OCI-LY7 (cell line): ENCODE measurements at regions not wholly inside any gene's neighbourhood (a gene's known extent, or its start where the extent isn't known, plus 50 kb on each side); places are given as distances from the start of the nearest gene placed in this dataset.

Experiments used
- BruUV-seq: library from RNA; stranded (reverse); fragments of 400-500 nt; replicated peaks from 2 replicates; lab custom pipeline; 2021; lab: Mats Ljungman, UMichigan
- CTCF ChIA-PET: fragments of 300-600 bp; sonication (Branson Sonifier 250); formaldehyde crosslinking; loops from one replicate; lab custom pipeline; 2022; ENCODE audit warnings: antibody characterized with exemption; ENCODE audit not compliant: unreplicated experiment; lab: Charles Lee
- POLR2A ChIA-PET: fragments of 300-600 bp; sonication (Branson Sonifier 250); formaldehyde crosslinking; loops from one replicate; lab custom pipeline; 2022; ENCODE audit warnings: antibody characterized with exemption; lab: Charles Lee
- DNase-seq: peaks from one replicate; pipeline ENCODE4 v3.0.0-alpha.2; 2015; ENCODE audit warnings: low spot score
- H2AFZ ChIP-seq: fragments of 200-600 bp; sonication (generic), shearing (Covaris generic); 2 replicates; pipeline ENCODE4 v1.6.1; 2014; ENCODE audit warnings: mild to moderate bottlenecking, antibody characterized with exemption, low read length, moderate library complexity
- H3K27ac ChIP-seq: fragments of 200-600 bp; sonication (generic); 2 replicates; pipeline ENCODE4 v1.5.1; 2014; ENCODE audit warnings: mixed run types, low read depth, mild to moderate bottlenecking, moderate library complexity, low read length, inconsistent platforms; ENCODE audit not compliant: poor library complexity, severe bottlenecking
- H3K36me3 ChIP-seq: fragments of 200-600 bp; sonication (generic); 2 replicates; pipeline ENCODE4 v1.6.1; 2014; ENCODE audit warnings: mild to moderate bottlenecking, antibody characterized with exemption, low read length, moderate library complexity, mixed read lengths; ENCODE audit not compliant: insufficient read depth
- H3K4me1 ChIP-seq: fragments of 200-600 bp; sonication (generic); 2 replicates; pipeline ENCODE4 v1.5.1; 2014; ENCODE audit warnings: mild to moderate bottlenecking, low read length; ENCODE audit not compliant: insufficient read depth, poor library complexity, severe bottlenecking
- H3K4me2 ChIP-seq: fragments of 200-600 bp; sonication (generic); 2 replicates; pipeline ENCODE4 v1.6.1; 2014; ENCODE audit warnings: mild to moderate bottlenecking, low read length
- H3K4me3 ChIP-seq: fragments of 200-600 bp; sonication (generic); 2 replicates; pipeline ENCODE4 v1.5.1; 2014; ENCODE audit warnings: mild to moderate bottlenecking, low read depth, low read length; ENCODE audit not compliant: poor library complexity, severe bottlenecking
- H3K79me2 ChIP-seq: fragments of 200-600 bp; sonication (generic); 2 replicates; pipeline ENCODE4 v1.6.1; 2016; ENCODE audit warnings: low read depth, mild to moderate bottlenecking, low read length, moderate library complexity, mixed read lengths; ENCODE audit not compliant: insufficient read depth
- H3K9me2 ChIP-seq: fragments of 200-600 bp; sonication (generic); 2 replicates; pipeline ENCODE4 v1.6.1; 2016; ENCODE audit warnings: mild to moderate bottlenecking, low read length, mixed read lengths; ENCODE audit not compliant: insufficient read depth
- H3K9me3 ChIP-seq: fragments of 200-600 bp; sonication (generic); 2 replicates; pipeline ENCODE4 v1.6.1; 2014; ENCODE audit warnings: mild to moderate bottlenecking, mixed run types, low read length, mixed read lengths
- H4K20me1 ChIP-seq: fragments of 200-600 bp; sonication (generic); 2 replicates; pipeline ENCODE4 v1.6.1; 2014; ENCODE audit warnings: mild to moderate bottlenecking, antibody characterized with exemption, low read length, moderate library complexity, mixed read lengths; ENCODE audit not compliant: insufficient read depth
- EZH2phosphoT487 ChIP-seq: fragments of 200-600 bp; sonication (generic); IDR thresholded peaks from 2 replicates; pipeline ENCODE4 v1.6.1; 2018; ENCODE audit warnings: low read depth, borderline replicate concordance, mild to moderate bottlenecking, mixed run types, antibody characterized with exemption, low read length, moderate library complexity, mixed read lengths
- intact Hi-C: fragments of 100-400 bp; cut with micrococcal nuclease; formaldehyde crosslinking; loops from one replicate; pipeline ENCODE4 v1.10.0; 2022; ENCODE audit not compliant: unreplicated experiment
- TF ChIP-seq, protein P1 (sequence below): fragments of 200-600 bp; sonication (generic); conservative IDR thresholded peaks from 2 replicates; pipeline ENCODE4 v1.5.1; 2014; ENCODE audit warnings: mild to moderate bottlenecking, antibody characterized with exemption, low read length, moderate library complexity, mixed read lengths

DNA sequence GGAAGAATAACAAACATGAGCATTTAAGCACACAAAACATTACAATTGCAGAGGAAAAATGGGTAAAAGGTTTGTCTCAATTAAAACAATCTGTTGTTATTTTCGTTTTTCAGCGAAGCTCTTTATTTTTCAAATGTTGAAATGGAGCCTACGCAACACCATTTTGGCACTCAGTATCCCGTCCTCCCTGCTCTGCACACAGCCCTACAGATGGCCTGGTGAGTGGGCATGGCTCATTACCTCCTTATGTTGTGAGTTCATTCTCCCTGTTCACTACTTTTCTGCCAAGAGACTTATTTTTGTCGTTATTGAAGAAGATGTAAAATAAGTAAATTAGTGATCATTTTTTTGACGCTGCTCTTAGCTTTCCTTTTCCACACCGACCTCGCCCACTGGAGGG is 167.8 kb upstream of the CXCL12 start:
- BruUV-seq = no TSS peak
- Histone ChIP-seq H3K9me3 (no peaks in the 10 kb centered on the region), H3K4me2 (no peak overlapping the region), H3K4me3 (no peak overlapping the region), H3K27ac (no peak overlapping the region), H3K9me2 (no peaks in the 10 kb centered on the region), H4K20me1 (no peaks in the 10 kb centered on the region), H2AFZ (no peak overlapping the region), H3K36me3 (no peaks in the 10 kb centered on the region), H3K4me1 (no peaks in the 10 kb centered on the region), H3K79me2 (no peaks in the 10 kb centered on the region)
- intact Hi-C loops = no loop called here
- no peak for DNase-seq
- ChIA-PET POLR2A (no interaction called here), CTCF (no interaction called here)
- TF ChIP-seq, protein P1, sequence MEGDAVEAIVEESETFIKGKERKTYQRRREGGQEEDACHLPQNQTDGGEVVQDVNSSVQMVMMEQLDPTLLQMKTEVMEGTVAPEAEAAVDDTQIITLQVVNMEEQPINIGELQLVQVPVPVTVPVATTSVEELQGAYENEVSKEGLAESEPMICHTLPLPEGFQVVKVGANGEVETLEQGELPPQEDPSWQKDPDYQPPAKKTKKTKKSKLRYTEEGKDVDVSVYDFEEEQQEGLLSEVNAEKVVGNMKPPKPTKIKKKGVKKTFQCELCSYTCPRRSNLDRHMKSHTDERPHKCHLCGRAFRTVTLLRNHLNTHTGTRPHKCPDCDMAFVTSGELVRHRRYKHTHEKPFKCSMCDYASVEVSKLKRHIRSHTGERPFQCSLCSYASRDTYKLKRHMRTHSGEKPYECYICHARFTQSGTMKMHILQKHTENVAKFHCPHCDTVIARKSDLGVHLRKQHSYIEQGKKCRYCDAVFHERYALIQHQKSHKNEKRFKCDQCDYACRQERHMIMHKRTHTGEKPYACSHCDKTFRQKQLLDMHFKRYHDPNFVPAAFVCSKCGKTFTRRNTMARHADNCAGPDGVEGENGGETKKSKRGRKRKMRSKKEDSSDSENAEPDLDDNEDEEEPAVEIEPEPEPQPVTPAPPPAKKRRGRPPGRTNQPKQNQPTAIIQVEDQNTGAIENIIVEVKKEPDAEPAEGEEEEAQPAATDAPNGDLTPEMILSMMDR = no peak
- no peak for TF ChIP-seq EZH2phosphoT487

DNA sequence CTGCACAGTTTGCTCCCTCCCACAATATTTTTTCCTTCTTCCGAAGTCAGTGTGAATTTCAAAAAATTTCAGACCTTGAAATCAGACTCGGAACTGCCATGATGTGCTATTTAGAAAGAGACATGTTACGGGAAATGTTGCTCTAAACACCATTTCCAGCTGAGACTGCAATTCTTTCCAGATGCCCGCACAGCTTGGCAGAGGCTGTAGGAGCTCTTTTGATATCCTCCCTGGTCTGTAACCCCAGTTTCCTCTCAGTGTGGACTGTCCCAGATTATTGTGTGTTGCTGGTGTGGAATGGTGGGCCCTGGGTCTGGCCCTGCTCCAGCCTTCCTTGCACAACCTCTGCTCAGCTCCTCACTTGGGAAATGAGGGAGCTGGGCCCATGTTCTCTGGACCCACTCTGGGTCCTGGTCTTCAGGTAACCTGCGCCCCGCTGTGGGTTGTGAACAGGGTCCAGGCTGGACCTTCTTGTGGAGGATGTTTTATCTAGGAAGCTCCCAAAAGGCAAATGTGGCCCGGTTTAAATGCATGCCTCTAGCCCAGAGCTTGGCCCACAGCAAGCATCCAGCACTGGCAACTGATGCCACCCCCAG is 172.8 kb upstream of the CXCL12 start:
- Histone ChIP-seq H3K9me2 (no peaks in the 10 kb centered on the region), H3K4me1 (no peaks in the 10 kb centered on the region), H3K4me2 (no peak overlapping the region), H3K4me3 (no peak overlapping the region), H3K27ac (no peak overlapping the region), H3K36me3 (no peaks in the 10 kb centered on the region), H4K20me1 (no peaks in the 10 kb centered on the region), H2AFZ (no peak overlapping the region), H3K79me2 (no peaks in the 10 kb centered on the region), H3K9me3 (no peaks in the 10 kb centered on the region)
- no peak for DNase-seq
- CTCF ChIA-PET = no interaction called here
- BruUV-seq = no TSS peak
- POLR2A ChIA-PET = no interaction called here
- TF ChIP-seq, protein P1 = no peak
- intact Hi-C loops = no loop called here

DNA sequence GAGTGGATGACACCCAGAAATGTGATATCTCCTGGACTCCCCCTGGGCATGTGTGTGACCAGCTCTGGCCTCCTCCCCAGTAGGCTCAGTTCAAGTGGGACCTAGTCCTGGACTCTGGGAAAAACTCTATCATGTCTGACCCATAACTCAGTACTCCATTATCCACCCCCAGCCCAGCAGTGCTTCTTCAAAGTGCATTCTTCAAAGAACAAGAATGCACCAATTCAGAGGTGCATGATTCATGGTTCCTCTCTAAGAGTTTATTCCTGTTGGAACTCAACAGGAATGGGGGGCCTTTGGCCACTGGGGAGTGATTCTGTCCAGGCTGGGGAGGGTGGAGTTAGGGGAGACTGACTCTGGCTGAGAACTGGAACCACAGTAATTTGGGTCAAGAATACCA is 173.6 kb upstream of the CXCL12 start:
- Histone ChIP-seq H3K9me3 (no peaks in the 10 kb centered on the region), H3K4me2 (no peak overlapping the region), H3K36me3 (no peaks in the 10 kb centered on the region), H4K20me1 (no peaks in the 10 kb centered on the region), H2AFZ (no peak overlapping the region), H3K4me3 (no peak overlapping the region), H3K4me1 (no peaks in the 10 kb centered on the region), H3K27ac (no peak overlapping the region), H3K79me2 (no peaks in the 10 kb centered on the region), H3K9me2 (no peaks in the 10 kb centered on the region)
- ChIA-PET CTCF (no interaction called here), POLR2A (no interaction called here)
- intact Hi-C loops = no loop called here
- no peak for TF ChIP-seq EZH2phosphoT487
- TF ChIP-seq, protein P1 = no peak
- no peak for DNase-seq
- no TSS peak for BruUV-seq
